Mesenchymal stem cell (in vitro differentiated cells and primary cell): ENCODE measurements at regions not wholly inside any gene's neighbourhood (a gene's known extent, or its start where the extent isn't known, plus 50 kb on each side); places are given as distances from the start of the nearest gene placed in this dataset.

Experiments used
- DNase-seq: peaks from one replicate; pipeline ENCODE4 v3.0.0-alpha.2; 2013
- H2AFZ ChIP-seq: one replicate; pipeline ENCODE4 v1.6.1; 2013; ENCODE audit warnings: low read depth, mild to moderate bottlenecking, control low read depth, inconsistent platforms, low read length, moderate library complexity
- H2AK5ac ChIP-seq: 2 replicates; pipeline ENCODE4 v1.6.1; 2013; ENCODE audit warnings: low read length, moderate library complexity, mild to moderate bottlenecking, inconsistent platforms; ENCODE audit not compliant: severe bottlenecking
- H2BK120ac ChIP-seq: one replicate; pipeline ENCODE4 v1.6.1; 2013; ENCODE audit warnings: low read depth, mild to moderate bottlenecking, inconsistent platforms, low read length, moderate library complexity
- H2BK12ac ChIP-seq, 2 experiments: one replicate each; pipeline ENCODE4 v1.6.1; 2013; ENCODE audit warnings: inconsistent platforms in 2 of 2, low read length in 2 of 2, mild to moderate bottlenecking in 2 of 2, moderate library complexity in 2 of 2, control low read depth in 1 of 2
- H2BK15ac ChIP-seq: one replicate; pipeline ENCODE4 v1.6.1; 2013; ENCODE audit warnings: mild to moderate bottlenecking, low read depth, inconsistent platforms; ENCODE audit not compliant: poor library complexity, severe bottlenecking
- H2BK5ac ChIP-seq: 2 replicates; pipeline ENCODE4 v1.6.1; 2013; ENCODE audit warnings: low read depth, mild to moderate bottlenecking, low read length, control low read depth, inconsistent platforms; ENCODE audit not compliant: poor library complexity, severe bottlenecking
- H3K14ac ChIP-seq, 2 experiments: one replicate each; pipeline ENCODE4 v1.6.1; 2013; ENCODE audit warnings: inconsistent platforms in 2 of 2, low read length in 2 of 2, control low read depth in 1 of 2, mild to moderate bottlenecking in 1 of 2, moderate library complexity in 1 of 2
- H3K18ac ChIP-seq, 2 experiments: one replicate each; pipeline ENCODE4 v1.6.1; 2013; ENCODE audit warnings: inconsistent platforms in 2 of 2, low read length in 2 of 2, control low read depth in 1 of 2, low read depth in 1 of 2, mild to moderate bottlenecking in 1 of 2
- H3K23ac ChIP-seq, 2 experiments: one replicate each; pipeline ENCODE4 v1.6.1; 2013; ENCODE audit warnings: inconsistent platforms in 2 of 2, low read length in 2 of 2, mild to moderate bottlenecking in 2 of 2, moderate library complexity in 2 of 2, control low read depth in 1 of 2
- H3K27ac ChIP-seq: 2 replicates; pipeline ENCODE4 v1.5.1; 2013; ENCODE audit warnings: mild to moderate bottlenecking, moderate library complexity, low read length, control low read depth, inconsistent platforms; ENCODE audit not compliant: poor library complexity, severe bottlenecking
- H3K27me3 ChIP-seq, 2 experiments: 2 replicates each; pipeline versions ENCODE4 v1.6.1 to v1.7.0; 2013; ENCODE audit warnings: low read length in 2 of 2, mild to moderate bottlenecking in 2 of 2, moderate library complexity in 2 of 2, control low read depth in 1 of 2, inconsistent platforms in 1 of 2; ENCODE audit not compliant: control insufficient read depth in 1 of 2, insufficient read depth in 1 of 2
- H3K36me3 ChIP-seq, 2 experiments: 2 replicates each; pipeline versions ENCODE4 v1.6.1 to v1.7.0; 2013; ENCODE audit warnings: low read length in 2 of 2, control low read depth in 1 of 2, inconsistent platforms in 1 of 2, low read depth in 1 of 2, mild to moderate bottlenecking in 1 of 2; ENCODE audit not compliant: insufficient read depth in 2 of 2, control insufficient read depth in 1 of 2
- H3K4ac ChIP-seq, 2 experiments: one replicate each; pipeline ENCODE4 v1.6.1; 2013; ENCODE audit warnings: inconsistent platforms in 2 of 2, low read length in 2 of 2, mild to moderate bottlenecking in 2 of 2, moderate library complexity in 2 of 2, control low read depth in 1 of 2, low read depth in 1 of 2
- H3K4me1 ChIP-seq: 2 replicates; pipeline ENCODE4 v1.6.1; 2013; ENCODE audit warnings: low read depth, low read length, control low read depth; ENCODE audit not compliant: control insufficient read depth, insufficient read depth
- H3K4me2 ChIP-seq: 2 replicates; pipeline ENCODE4 v1.6.1; 2013; ENCODE audit warnings: low read length, mild to moderate bottlenecking, inconsistent platforms; ENCODE audit not compliant: poor library complexity, severe bottlenecking
- H3K4me3 ChIP-seq, 2 experiments: 2 replicates each; pipeline versions ENCODE4 v1.5.1 to v1.7.0; 2013; ENCODE audit warnings: low read length in 2 of 2, mild to moderate bottlenecking in 2 of 2, control low read depth in 1 of 2, low read depth in 1 of 2; ENCODE audit not compliant: insufficient read depth in 1 of 2
- H3K79me1 ChIP-seq: replicated peaks from 2 replicates; pipeline ENCODE4 v1.6.1; 2013; ENCODE audit warnings: mild to moderate bottlenecking, control low read depth, low read length, inconsistent platforms; ENCODE audit not compliant: poor library complexity, severe bottlenecking
- H3K9ac ChIP-seq: 2 replicates; pipeline ENCODE4 v1.7.0; 2013; ENCODE audit warnings: mild to moderate bottlenecking, low read length, moderate library complexity
- H3K9me3 ChIP-seq: 2 replicates; pipeline ENCODE4 v1.7.0; 2013; ENCODE audit warnings: mild to moderate bottlenecking, low read length; ENCODE audit not compliant: control insufficient read depth
- H4K8ac ChIP-seq: one replicate; pipeline ENCODE4 v1.6.1; 2013; ENCODE audit warnings: inconsistent platforms, mild to moderate bottlenecking, low read length, moderate library complexity
- H4K91ac ChIP-seq: one replicate; pipeline ENCODE4 v1.6.1; 2013; ENCODE audit warnings: mild to moderate bottlenecking, low read length, inconsistent platforms
- WGBS: methylation state at CpG from one replicate; pipeline ENCODE4 v1.1.7; 2013; ENCODE audit warnings: mixed read lengths; 5-methylcytosine and 5-hydroxymethylcytosine counted together

- DNase-seq: no peak
- Histone ChIP-seq H2BK120ac (no peak overlapping the region), H2BK15ac (no peak overlapping the region), H3K4me1 (no peaks in the 10 kb centered on the region), H3K23ac (no peak overlapping the region), H4K8ac (no peak overlapping the region), H2AFZ (no peak overlapping the region), H3K36me3 (no peaks in the 10 kb centered on the region), H3K9me3 (peaks cover 35% of the 10 kb centered on the region), H2BK5ac (no peak overlapping the region), H2AK5ac (no peak overlapping the region), H3K4ac (no peak overlapping the region), H3K4me3 (no peak overlapping the region), H4K91ac (no peak overlapping the region), H3K27ac (no peak overlapping the region), H2BK12ac (no peak overlapping the region), H3K79me1 (no peaks in the 10 kb centered on the region), H3K14ac (no peak overlapping the region), H3K18ac (no peak overlapping the region), H3K9ac (no peak overlapping the region), H3K4me2 (no peak overlapping the region), H3K27me3 (no peaks in the 10 kb centered on the region)
- WGBS: 81% methylated on average over 2 of the region's 2 CpGs
Measured at GRCh38 chr2:21539685-21540084, 415.9 kb downstream of the TDRD15 start.

- Histone ChIP-seq H4K91ac (no peak overlapping the region), H2BK15ac (no peak overlapping the region), H3K23ac (no peak overlapping the region), H3K18ac (no peak overlapping the region), H3K4ac (no peak overlapping the region), H3K79me1 (no peaks in the 10 kb centered on the region), H3K27me3 (no peaks in the 10 kb centered on the region), H2BK5ac (no peak overlapping the region), H2AFZ (no peak overlapping the region), H2BK120ac (no peak overlapping the region), H2AK5ac (no peak overlapping the region), H3K4me3 (no peak overlapping the region), H3K36me3 (no peaks in the 10 kb centered on the region), H3K4me1 (no peaks in the 10 kb centered on the region), H4K8ac (no peak overlapping the region), H3K27ac (no peak overlapping the region), H3K14ac (no peak overlapping the region), H2BK12ac (no peak overlapping the region), H3K9me3 (peaks cover 8% of the 10 kb centered on the region), H3K4me2 (no peak overlapping the region), H3K9ac (no peak overlapping the region)
- WGBS: 96% methylated on average over 2 of the region's 2 CpGs
- DNase-seq: no peak
Measured at GRCh38 chr2:21543630-21544029, 419.9 kb downstream of the TDRD15 start.

GRCh38 chr2:21544392-21544791, 420.6 kb downstream of the TDRD15 start:
- Histone ChIP-seq H3K18ac (no peak overlapping the region), H3K4me1 (no peaks in the 10 kb centered on the region), H4K91ac (no peak overlapping the region), H3K9ac (no peak overlapping the region), H3K14ac (no peak overlapping the region), H3K4ac (no peak overlapping the region), H3K27me3 (no peaks in the 10 kb centered on the region), H3K23ac (no peak overlapping the region), H2BK15ac (no peak overlapping the region), H3K36me3 (no peaks in the 10 kb centered on the region), H3K4me3 (no peak overlapping the region), H2AK5ac (no peak overlapping the region), H3K79me1 (no peaks in the 10 kb centered on the region), H2BK5ac (no peak overlapping the region), H3K27ac (no peak overlapping the region), H4K8ac (no peak overlapping the region), H3K9me3 (peaks cover 8% of the 10 kb centered on the region), H2BK12ac (no peak overlapping the region), H2BK120ac (no peak overlapping the region), H3K4me2 (no peak overlapping the region), H2AFZ (no peak overlapping the region)
- WGBS: 92% methylated on average over 3 of the region's 3 CpGs
- DNase-seq: no peak

GRCh38 chr2:21552981-21553380, 429.2 kb downstream of the TDRD15 start:
- no peak overlapping the region for H3K18ac ChIP-seq
- H3K27me3 ChIP-seq: no peaks in the 10 kb centered on the region
- H2BK15ac ChIP-seq: no peak overlapping the region
- H3K4me1 ChIP-seq: no peaks in the 10 kb centered on the region
- H2BK12ac ChIP-seq: no peak overlapping the region
- H3K4ac ChIP-seq: no peak overlapping the region
- H4K91ac ChIP-seq: no peak overlapping the region
- H3K27ac ChIP-seq: no peak overlapping the region
- H2BK120ac ChIP-seq: no peak overlapping the region
- H3K23ac ChIP-seq: no peak overlapping the region
- H2AK5ac ChIP-seq: no peak overlapping the region
- no peak overlapping the region for H3K4me2 ChIP-seq
- H3K9me3 ChIP-seq: peaks cover 12% of the 10 kb centered on the region
- H2AFZ ChIP-seq: no peak overlapping the region
- DNase-seq: peak; percentile 2
- H3K36me3 ChIP-seq: no peaks in the 10 kb centered on the region
- H4K8ac ChIP-seq: no peak overlapping the region
- no peak overlapping the region for H3K14ac ChIP-seq
- no peak overlapping the region for H2BK5ac ChIP-seq
- H3K79me1 ChIP-seq: no peaks in the 10 kb centered on the region
- no peak overlapping the region for H3K9ac ChIP-seq
- H3K4me3 ChIP-seq: no peak overlapping the region
